Trophoblast cell (in vitro differentiated cells and primary cell): ENCODE measurements at regions not wholly inside any gene's neighbourhood (a gene's known extent, or its start where the extent isn't known, plus 50 kb on each side); places are given as distances from the start of the nearest gene placed in this dataset.

Experiments used
- DNase-seq, 2 donors: peaks; one replicate each; pipeline ENCODE4 v3.0.0-alpha.2; 2016
- H2AFZ ChIP-seq: 2 replicates; pipeline ENCODE4 v1.6.1; 2013; ENCODE audit warnings: low read length, moderate library complexity, mild to moderate bottlenecking; ENCODE audit not compliant: insufficient read depth, poor library complexity
- H2AK5ac ChIP-seq: 2 replicates; pipeline ENCODE4 v1.6.1; 2013; ENCODE audit warnings: mild to moderate bottlenecking, low read length
- H2BK120ac ChIP-seq: 2 replicates; pipeline ENCODE4 v1.6.1; 2013; ENCODE audit warnings: low read length, mild to moderate bottlenecking, moderate library complexity; ENCODE audit not compliant: insufficient read depth, poor library complexity
- H2BK12ac ChIP-seq: 2 replicates; pipeline ENCODE4 v1.6.1; 2013; ENCODE audit warnings: mild to moderate bottlenecking, low read length, moderate library complexity
- H2BK5ac ChIP-seq: 2 replicates; pipeline ENCODE4 v1.6.1; 2013; ENCODE audit warnings: low read length, low read depth, moderate library complexity, mild to moderate bottlenecking; ENCODE audit not compliant: poor library complexity
- H3K14ac ChIP-seq: 2 replicates; pipeline ENCODE4 v1.6.1; 2013; ENCODE audit warnings: mild to moderate bottlenecking, low read length
- H3K18ac ChIP-seq: 2 replicates; pipeline ENCODE4 v1.6.1; 2013; ENCODE audit warnings: mild to moderate bottlenecking, low read length
- H3K23ac ChIP-seq: 2 replicates; pipeline ENCODE4 v1.6.1; 2013; ENCODE audit warnings: low read length
- H3K27ac ChIP-seq: 2 replicates; pipeline ENCODE4 v1.5.1; 2013; ENCODE audit warnings: low read depth, mild to moderate bottlenecking, inconsistent platforms, low read length, moderate library complexity
- H3K27me3 ChIP-seq: 2 replicates; pipeline ENCODE4 v1.6.1; 2013; ENCODE audit warnings: inconsistent platforms, mild to moderate bottlenecking, low read length, moderate library complexity; ENCODE audit not compliant: insufficient read depth
- H3K36me3 ChIP-seq, 2 experiments: 1 replicate in 1 of 2; 2 replicates in 1 of 2; pipeline ENCODE4 v1.6.1; 2013; ENCODE audit warnings: low read length in 2 of 2, mild to moderate bottlenecking in 2 of 2, moderate library complexity in 1 of 2; ENCODE audit not compliant: insufficient read depth in 2 of 2, control insufficient read depth in 1 of 2
- H3K4ac ChIP-seq: 2 replicates; pipeline ENCODE4 v1.6.1; 2013; ENCODE audit warnings: low read depth, mild to moderate bottlenecking, low read length, moderate library complexity
- H3K4me1 ChIP-seq, 2 experiments: 1 replicate in 1 of 2; 2 replicates in 1 of 2; pipeline ENCODE4 v1.6.1; 2013; ENCODE audit warnings: low read length in 2 of 2, mild to moderate bottlenecking in 2 of 2, moderate library complexity in 1 of 2; ENCODE audit not compliant: insufficient read depth in 2 of 2, control insufficient read depth in 1 of 2
- H3K4me2 ChIP-seq: 2 replicates; pipeline ENCODE4 v1.6.1; 2013; ENCODE audit warnings: inconsistent platforms, mild to moderate bottlenecking, low read length, moderate library complexity
- H3K4me3 ChIP-seq: 2 replicates; pipeline ENCODE4 v1.5.1; 2013; ENCODE audit warnings: mild to moderate bottlenecking, low read depth, low read length, inconsistent platforms
- H3K79me1 ChIP-seq: one replicate; pipeline ENCODE4 v1.6.1; 2013; ENCODE audit warnings: low read length
- H3K79me2 ChIP-seq: 2 replicates; pipeline ENCODE4 v1.6.1; 2013; ENCODE audit warnings: low read length, mild to moderate bottlenecking; ENCODE audit not compliant: control insufficient read depth, insufficient read depth, poor library complexity
- H3K9ac ChIP-seq: 2 replicates; pipeline ENCODE4 v1.6.1; 2013; ENCODE audit warnings: mild to moderate bottlenecking, low read length
- H3K9me3 ChIP-seq: 2 replicates; pipeline ENCODE4 v1.6.1; 2013; ENCODE audit warnings: low read depth, mild to moderate bottlenecking, control low read depth, inconsistent platforms, low read length; ENCODE audit not compliant: insufficient read depth
- H4K12ac ChIP-seq: 2 replicates; pipeline ENCODE4 v1.6.1; 2013; ENCODE audit warnings: low read depth, mild to moderate bottlenecking, low read length, moderate library complexity
- H4K8ac ChIP-seq: 2 replicates; pipeline ENCODE4 v1.6.1; 2013; ENCODE audit warnings: low read depth, mild to moderate bottlenecking, low read length, moderate library complexity
- H4K91ac ChIP-seq: one replicate; pipeline ENCODE4 v1.6.1; 2013; ENCODE audit warnings: low read depth, mild to moderate bottlenecking, low read length, moderate library complexity
- WGBS: extraction: QIAGEN DNeasy Blood & Tissue Kit; methylation state at CpG from one replicate; pipeline ENCODE4 v1.1.7; 2013; ENCODE audit warnings: missing lambda C conversion rate; ENCODE audit not compliant: insufficient read length, insufficient coverage; ENCODE audit errors: extremely low coverage; 5-methylcytosine and 5-hydroxymethylcytosine counted together

DNA sequence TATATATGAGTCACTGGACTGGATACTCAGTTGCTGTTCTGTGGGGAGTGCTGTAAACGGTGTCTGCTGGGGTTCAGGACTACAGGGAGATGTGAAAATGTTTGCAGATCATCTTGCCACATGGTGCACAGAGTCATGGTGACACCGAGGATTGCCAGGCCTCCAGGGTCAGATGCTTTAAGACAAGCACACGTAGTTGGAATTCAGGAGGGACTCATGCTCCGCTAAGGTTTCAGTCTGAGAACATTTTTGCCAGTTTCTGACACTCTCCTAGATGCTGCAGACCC is 211.3 kb downstream of the CXCL12 start:
- H3K4me3 ChIP-seq: no peak overlapping the region
- H2AFZ ChIP-seq: no peak overlapping the region
- H3K27me3 ChIP-seq: no peaks in the 10 kb centered on the region
- no peaks in the 10 kb centered on the region for H3K9me3 ChIP-seq
- no peak overlapping the region for H4K91ac ChIP-seq
- no peak overlapping the region for H4K8ac ChIP-seq
- no peak overlapping the region for H3K27ac ChIP-seq
- no peak overlapping the region for H2AK5ac ChIP-seq
- no peak for DNase-seq
- no peaks in the 10 kb centered on the region for H3K79me1 ChIP-seq
- no peak overlapping the region for H2BK5ac ChIP-seq
- no peak overlapping the region for H2BK120ac ChIP-seq
- H3K18ac ChIP-seq: no peak overlapping the region
- no peak overlapping the region for H3K23ac ChIP-seq
- no peak overlapping the region for H3K9ac ChIP-seq
- H2BK12ac ChIP-seq: no peak overlapping the region
- H3K4me1 ChIP-seq: peaks cover 0 to 4% of the 10 kb centered on the region in 2 experiments
- no peaks in the 10 kb centered on the region for H3K79me2 ChIP-seq
- H4K12ac ChIP-seq: no peak overlapping the region
- no peak overlapping the region for H3K4me2 ChIP-seq
- WGBS: no CpG with 5 or more reads among the region's 4 CpGs
- no peaks in the 10 kb centered on the region for H3K36me3 ChIP-seq
- no peak overlapping the region for H3K4ac ChIP-seq
- H3K14ac ChIP-seq: no peak overlapping the region

DNA sequence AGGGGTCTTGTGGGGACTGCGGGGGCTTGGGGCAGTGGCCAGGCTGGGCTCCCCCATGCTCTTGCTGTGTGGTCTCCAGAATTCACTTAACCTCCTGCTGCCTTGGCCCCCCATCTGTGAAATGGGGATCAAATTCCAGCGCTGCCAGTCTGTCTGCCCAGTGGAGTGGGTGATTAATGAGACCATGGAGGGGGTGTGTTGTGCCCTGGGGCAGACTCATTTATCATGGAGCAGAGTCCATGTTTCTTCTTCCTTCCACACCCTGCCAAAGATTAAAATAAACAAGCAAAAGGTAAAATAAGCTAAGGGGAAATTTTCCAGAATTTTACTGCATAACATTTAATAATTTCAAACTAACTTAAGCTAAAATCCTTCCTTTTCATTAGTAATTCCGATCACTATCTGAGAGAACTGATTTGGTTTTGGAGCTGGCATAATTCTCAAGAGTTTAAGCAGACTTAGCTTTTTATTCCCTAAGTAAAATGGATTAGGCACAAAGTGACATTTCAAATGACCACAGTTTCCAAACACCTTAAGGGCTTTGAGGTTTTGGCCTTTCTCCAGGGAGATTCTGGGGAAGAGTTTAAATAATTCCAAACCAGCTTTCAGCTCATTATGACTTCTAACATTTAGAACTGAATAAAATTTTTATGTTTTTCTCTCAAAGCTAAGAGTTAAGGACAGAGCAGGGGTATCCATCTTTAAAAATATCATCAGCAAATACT is 211.9 kb downstream of the CXCL12 start:
- Histone ChIP-seq H2AFZ (no peak overlapping the region), H3K4me3 (no peak overlapping the region), H4K91ac (no peak overlapping the region), H3K9me3 (no peaks in the 10 kb centered on the region), H3K27ac (no peak overlapping the region), H3K4me2 (no peak overlapping the region), H3K4me1 (peaks cover 2 to 4% of the 10 kb centered on the region in 2 experiments), H3K23ac (no peak overlapping the region), H2BK12ac (no peak overlapping the region), H3K9ac (no peak overlapping the region), H4K12ac (no peak overlapping the region), H3K79me1 (no peaks in the 10 kb centered on the region), H3K27me3 (no peaks in the 10 kb centered on the region), H3K36me3 (no peaks in the 10 kb centered on the region), H4K8ac (no peak overlapping the region), H2BK5ac (no peak overlapping the region), H3K18ac (no peak overlapping the region), H3K4ac (no peak overlapping the region), H3K79me2 (no peaks in the 10 kb centered on the region), H2BK120ac (no peak overlapping the region), H3K14ac (no peak overlapping the region), H2AK5ac (no peak overlapping the region)
- DNase-seq: no peak
- WGBS: no CpG with 5 or more reads among the region's 3 CpGs

DNA sequence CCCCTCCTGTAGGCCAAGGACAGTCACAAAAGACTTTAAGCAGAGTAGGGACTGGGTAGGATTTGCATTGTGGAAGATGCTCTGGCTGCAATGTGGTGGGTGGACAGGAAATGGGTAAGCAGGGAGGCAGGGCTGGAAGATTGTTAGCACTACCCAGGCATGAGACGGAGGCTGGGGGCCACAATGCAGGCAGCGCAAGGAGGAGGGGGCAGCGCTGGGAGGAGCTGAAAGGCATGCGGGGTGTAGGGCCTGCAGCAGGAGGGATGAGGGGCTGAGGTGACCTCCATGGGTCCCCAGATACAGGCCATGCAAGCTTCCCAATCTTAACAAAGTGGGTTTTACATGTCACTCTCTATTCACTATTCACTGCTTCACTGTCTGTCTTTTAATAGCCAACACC is 213.1 kb downstream of the CXCL12 start:
- H3K4ac ChIP-seq: no peak overlapping the region

DNA sequence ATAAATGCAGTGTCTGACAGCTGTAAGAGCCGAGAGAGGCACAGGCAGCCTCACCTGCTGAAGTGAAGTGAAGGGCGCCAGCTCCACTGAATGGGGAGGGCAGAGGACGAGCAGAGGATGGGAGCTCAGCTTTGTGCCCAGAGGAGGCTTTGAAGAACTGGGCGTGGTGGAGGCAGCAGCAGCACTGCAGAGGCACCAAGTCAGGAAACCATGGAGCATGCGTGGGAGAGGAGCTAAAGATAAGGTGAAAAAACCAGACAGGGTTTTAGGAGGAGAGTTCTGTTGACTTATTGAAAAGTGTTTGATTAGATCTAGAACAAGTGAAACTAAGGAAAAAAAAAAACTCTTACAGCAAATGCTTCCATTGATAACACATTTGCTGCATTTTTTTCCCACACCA is 216.4 kb downstream of the CXCL12 start:
- H2BK120ac ChIP-seq: no peak overlapping the region
- H3K27me3 ChIP-seq: no peaks in the 10 kb centered on the region
- H3K4me2 ChIP-seq: no peak overlapping the region
- H3K4me3 ChIP-seq: no peak overlapping the region
- no peak overlapping the region for H2BK5ac ChIP-seq
- H2AFZ ChIP-seq: no peak overlapping the region
- H4K8ac ChIP-seq: no peak overlapping the region
- peaks cover under 1 to 2% of the 10 kb centered on the region in 2 experiments for H3K4me1 ChIP-seq
- no CpG with 5 or more reads among the region's 5 CpGs for WGBS
- no peak overlapping the region for H3K9ac ChIP-seq
- no peak overlapping the region for H4K91ac ChIP-seq
- H3K36me3 ChIP-seq: no peaks in the 10 kb centered on the region
- no peak overlapping the region for H3K4ac ChIP-seq
- H3K79me2 ChIP-seq: no peaks in the 10 kb centered on the region
- H3K14ac ChIP-seq: no peak overlapping the region
- no peaks in the 10 kb centered on the region for H3K79me1 ChIP-seq
- H3K27ac ChIP-seq: no peak overlapping the region
- no peak overlapping the region for H3K18ac ChIP-seq
- no peak overlapping the region for H2BK12ac ChIP-seq
- DNase-seq: no peak
- no peak overlapping the region for H2AK5ac ChIP-seq
- H3K9me3 ChIP-seq: no peaks in the 10 kb centered on the region
- H3K23ac ChIP-seq: no peak overlapping the region
- H4K12ac ChIP-seq: no peak overlapping the region

More for the DNA sequence above, 213.1 kb downstream of the CXCL12 start:
- no peak overlapping the region for H2BK5ac ChIP-seq
- no CpG with 5 or more reads among the region's 4 CpGs for WGBS
- no peak overlapping the region for H2AFZ ChIP-seq
- no peaks in the 10 kb centered on the region for H3K36me3 ChIP-seq
- no peak overlapping the region for H3K27ac ChIP-seq
- no peaks in the 10 kb centered on the region for H3K9me3 ChIP-seq
- H2AK5ac ChIP-seq: no peak overlapping the region
- no peak overlapping the region for H3K23ac ChIP-seq
- H3K14ac ChIP-seq: no peak overlapping the region
- H3K9ac ChIP-seq: no peak overlapping the region
- no peaks in the 10 kb centered on the region for H3K79me2 ChIP-seq
- H4K12ac ChIP-seq: no peak overlapping the region
- H4K8ac ChIP-seq: no peak overlapping the region
- H2BK12ac ChIP-seq: no peak overlapping the region
- H3K4me1 ChIP-seq: peaks cover 2 to 4% of the 10 kb centered on the region in 2 experiments
- H4K91ac ChIP-seq: no peak overlapping the region
- H2BK120ac ChIP-seq: no peak overlapping the region
- DNase-seq: no peak
- no peak overlapping the region for H3K4me2 ChIP-seq
- no peak overlapping the region for H3K4me3 ChIP-seq
- no peaks in the 10 kb centered on the region for H3K27me3 ChIP-seq
- H3K79me1 ChIP-seq: no peaks in the 10 kb centered on the region
- no peak overlapping the region for H3K18ac ChIP-seq
